ENCODE measurements at regions not wholly inside any gene's neighbourhood (a gene's known extent, or its start where the extent isn't known, plus 50 kb on each side); places are given as distances from the start of the nearest gene placed in this dataset.

DNA sequence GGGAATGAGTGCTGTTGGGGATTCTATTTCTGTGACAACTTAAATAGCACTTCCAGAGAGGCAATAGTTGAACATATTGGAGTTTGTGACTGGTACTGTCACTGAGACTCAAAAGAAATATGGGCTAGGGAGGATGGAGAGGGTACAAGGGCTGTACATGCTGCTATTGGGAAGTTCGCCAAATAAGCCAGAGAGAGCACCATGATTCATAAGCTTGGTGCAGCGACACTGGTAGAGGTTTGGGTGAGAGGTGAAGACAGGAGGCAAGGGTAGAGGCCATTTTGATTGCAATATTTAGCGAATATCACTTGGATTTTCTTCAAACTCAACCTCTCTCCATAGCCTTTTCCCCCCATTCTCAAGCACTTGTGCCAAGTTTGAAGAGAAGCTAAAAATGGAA lies 214.3 kb downstream of the OGFRL1 start:
- no peak overlapping the region for H3K27ac ChIP-seq
- TF ChIP-seq, protein P1, sequence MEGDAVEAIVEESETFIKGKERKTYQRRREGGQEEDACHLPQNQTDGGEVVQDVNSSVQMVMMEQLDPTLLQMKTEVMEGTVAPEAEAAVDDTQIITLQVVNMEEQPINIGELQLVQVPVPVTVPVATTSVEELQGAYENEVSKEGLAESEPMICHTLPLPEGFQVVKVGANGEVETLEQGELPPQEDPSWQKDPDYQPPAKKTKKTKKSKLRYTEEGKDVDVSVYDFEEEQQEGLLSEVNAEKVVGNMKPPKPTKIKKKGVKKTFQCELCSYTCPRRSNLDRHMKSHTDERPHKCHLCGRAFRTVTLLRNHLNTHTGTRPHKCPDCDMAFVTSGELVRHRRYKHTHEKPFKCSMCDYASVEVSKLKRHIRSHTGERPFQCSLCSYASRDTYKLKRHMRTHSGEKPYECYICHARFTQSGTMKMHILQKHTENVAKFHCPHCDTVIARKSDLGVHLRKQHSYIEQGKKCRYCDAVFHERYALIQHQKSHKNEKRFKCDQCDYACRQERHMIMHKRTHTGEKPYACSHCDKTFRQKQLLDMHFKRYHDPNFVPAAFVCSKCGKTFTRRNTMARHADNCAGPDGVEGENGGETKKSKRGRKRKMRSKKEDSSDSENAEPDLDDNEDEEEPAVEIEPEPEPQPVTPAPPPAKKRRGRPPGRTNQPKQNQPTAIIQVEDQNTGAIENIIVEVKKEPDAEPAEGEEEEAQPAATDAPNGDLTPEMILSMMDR (IDR thresholded peaks at IDR 0.05), result no peak
- no peak for TF ChIP-seq POLR2A (IDR thresholded peaks at IDR 0.05)
- no peak overlapping the region for H3K4me3 ChIP-seq
- intact Hi-C loops (cut with DNase I), result no loop called here
- WGBS, 2 donors, result 86 to 87% methylated on average over 3 of the region's 3 CpGs
- H3K9me3 ChIP-seq, result no peaks in the 10 kb centered on the region
- DNase-seq, result no peak
- no peaks in the 10 kb centered on the region for H3K4me1 ChIP-seq
- no peaks in the 10 kb centered on the region for H3K36me3 ChIP-seq
- no peaks in the 10 kb centered on the region for H3K27me3 ChIP-seq

DNA sequence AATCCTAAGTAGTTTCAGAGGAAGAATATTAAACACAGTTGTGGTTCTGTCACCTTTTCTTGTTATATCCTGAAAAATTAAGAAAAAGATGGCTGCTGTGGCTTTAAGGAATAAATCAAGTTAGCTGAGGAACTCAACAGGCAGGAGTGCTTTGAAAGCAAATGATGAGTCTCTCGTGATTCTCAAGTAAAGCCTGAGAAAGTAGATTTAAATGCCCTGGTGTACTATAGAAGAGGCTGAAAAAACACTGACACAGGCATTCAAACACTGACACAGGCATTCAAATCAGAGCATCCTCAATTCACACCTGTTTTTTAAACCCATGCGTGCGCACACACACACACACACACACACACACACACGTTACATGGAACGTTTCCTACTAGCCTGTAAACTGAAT lies 218.6 kb downstream of the OGFRL1 start:
- WGBS, 2 donors, result 67% methylated on average over 5 of the region's 5 CpGs
- Histone ChIP-seq H3K4me1 (peaks cover 0 to 10% (median 3%) of the 10 kb centered on the region in 3 donors), H3K27me3 (no peaks in the 10 kb centered on the region), H3K4me3 (no peak overlapping the region), H3K27ac (no peak overlapping the region), H3K9me3 (no peaks in the 10 kb centered on the region), H3K36me3 (no peaks in the 10 kb centered on the region)
- TF ChIP-seq, protein P1 (IDR thresholded peaks at IDR 0.05), result no peak
- no peak for TF ChIP-seq POLR2A (IDR thresholded peaks at IDR 0.05)
- intact Hi-C loops (cut with DNase I), result loop anchor here (5.0 kb wide), 1 partner anchor 120 kb away; no protein-coding TSS in a partner anchor
- DNase-seq, result no peak

DNA sequence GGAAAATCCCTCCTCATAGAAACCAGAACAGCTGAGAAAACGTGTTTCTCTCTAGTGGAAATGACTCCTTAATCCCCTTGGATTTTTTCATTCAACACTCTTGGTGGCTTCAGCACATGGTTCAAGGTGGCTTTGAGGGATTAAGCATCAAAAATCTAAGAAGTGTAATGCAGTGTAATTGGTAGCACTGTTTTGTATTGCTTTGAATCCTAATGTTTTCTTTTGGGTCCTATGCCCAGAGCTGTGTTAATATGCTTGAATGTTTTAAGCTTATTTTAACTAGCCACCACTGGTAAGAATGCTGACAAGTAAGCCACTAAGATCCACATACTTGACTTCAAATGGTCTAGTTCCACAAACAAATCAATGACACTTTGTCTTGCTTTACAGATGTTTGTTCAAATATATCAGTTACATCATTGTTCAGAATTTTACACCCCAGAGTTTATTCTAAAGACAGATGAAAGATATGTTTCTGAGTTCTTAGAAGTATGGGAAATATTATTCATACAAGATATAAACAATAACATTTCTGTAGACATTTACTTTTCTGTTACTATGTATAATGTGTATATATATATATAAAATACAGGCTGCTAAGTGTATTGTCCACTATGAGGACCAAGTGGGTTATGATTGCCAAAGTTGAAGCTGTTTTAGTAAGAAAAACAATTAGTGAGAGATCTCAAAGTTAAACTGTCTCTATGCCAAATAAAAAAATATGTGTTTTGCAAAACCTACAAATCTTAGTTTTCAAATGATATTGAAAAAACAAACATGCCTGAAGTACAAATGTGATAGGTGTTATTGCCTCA lies 220.8 kb downstream of the OGFRL1 start:
- no peak for TF ChIP-seq POLR2A (IDR thresholded peaks at IDR 0.05)
- TF ChIP-seq, protein P1 (IDR thresholded peaks at IDR 0.05), result no peak
- H3K9me3 ChIP-seq, result no peaks in the 10 kb centered on the region
- H3K27ac ChIP-seq, result peak overlapping the region in 3 of 4 donors; percentile 20 to 45 (median 43)
- no peaks in the 10 kb centered on the region for H3K27me3 ChIP-seq
- H3K4me3 ChIP-seq, result no peak overlapping the region
- H3K4me1 ChIP-seq, result peaks cover 0 to 10% (median 3%) of the 10 kb centered on the region in 3 donors
- 6 to 25% methylated on average over 1 of the region's 1 CpG for WGBS, 2 donors
- intact Hi-C loops (cut with DNase I), result loop anchor here (5.0 kb wide), 1 partner anchor 122 kb away; no protein-coding TSS in a partner anchor
- no peaks in the 10 kb centered on the region for H3K36me3 ChIP-seq
- DNase-seq, result no peak

DNA sequence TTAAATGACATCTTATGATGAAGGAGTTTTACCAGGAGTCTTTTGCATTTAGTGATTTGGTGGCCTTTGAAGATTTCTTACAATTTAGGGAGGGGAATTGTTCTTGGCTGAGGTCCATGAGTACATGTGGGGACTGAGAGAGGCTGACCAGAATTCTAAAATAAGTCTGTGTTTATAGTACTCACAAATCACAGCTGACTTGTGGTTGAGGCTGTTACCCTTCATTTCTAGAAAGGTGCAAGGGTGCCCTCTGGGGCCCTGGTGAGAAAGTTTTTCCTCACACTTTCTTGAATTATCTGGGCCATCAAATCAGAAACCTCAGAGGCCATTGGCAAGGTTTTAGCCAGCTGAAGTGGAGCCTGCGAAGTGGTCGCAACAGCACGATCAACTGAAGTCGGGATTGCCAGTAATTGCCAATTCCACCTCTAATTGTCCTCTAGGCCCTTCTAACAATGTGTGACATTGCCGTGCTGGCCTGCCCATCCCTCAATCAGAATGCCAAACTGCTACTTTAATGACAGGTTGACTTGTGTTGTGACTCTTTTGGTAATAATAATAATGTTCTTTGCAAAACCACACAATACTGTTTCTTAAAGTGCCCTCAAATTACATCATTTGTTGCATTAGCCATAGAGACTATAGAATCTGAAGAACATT lies 221.6 kb downstream of the OGFRL1 start:
- Histone ChIP-seq H3K4me1 (peaks cover 0 to 10% (median 3%) of the 10 kb centered on the region in 3 donors), H3K4me3 (no peak overlapping the region), H3K27ac (peak overlapping the region in 2 of 4 donors; percentile 20 to 43), H3K36me3 (no peaks in the 10 kb centered on the region), H3K9me3 (no peaks in the 10 kb centered on the region), H3K27me3 (no peaks in the 10 kb centered on the region)
- DNase-seq, result no peak
- 48 to 86% methylated on average over 2 to 5 of the region's 5 CpGs for WGBS, 2 donors
- TF ChIP-seq POLR2A (IDR thresholded peaks at IDR 0.05), result no peak
- TF ChIP-seq, protein P1 (IDR thresholded peaks at IDR 0.05), result peak in 5 of 6 experiments; percentile 37 to 56 (median 46)
- intact Hi-C loops (cut with DNase I), result no loop called here

DNA sequence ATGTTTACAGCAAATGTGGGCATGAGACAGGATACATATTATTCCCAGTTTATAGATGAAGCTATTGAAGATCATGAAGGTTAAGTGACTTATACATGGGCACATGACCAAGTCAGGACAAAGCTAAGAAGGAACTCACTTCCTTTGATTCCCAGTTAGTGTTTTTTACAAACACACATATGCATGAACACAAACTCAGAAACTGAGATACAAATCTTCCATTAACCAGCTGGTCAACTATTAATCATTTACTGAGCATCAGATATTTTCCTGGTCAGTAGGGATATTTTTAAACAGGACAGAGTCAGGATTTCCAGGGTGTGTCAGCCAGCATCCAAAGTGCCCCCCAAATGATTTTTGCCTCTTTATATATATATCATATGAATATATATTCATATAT lies 222.2 kb downstream of the OGFRL1 start:
- intact Hi-C loops (cut with DNase I), result no loop called here
- no peak overlapping the region for H3K27ac ChIP-seq
- no peak for DNase-seq
- no peaks in the 10 kb centered on the region for H3K36me3 ChIP-seq
- H3K4me3 ChIP-seq, result no peak overlapping the region
- H3K9me3 ChIP-seq, result no peaks in the 10 kb centered on the region
- H3K4me1 ChIP-seq, result peaks cover 0 to 10% (median 3%) of the 10 kb centered on the region in 3 donors
- no peak for TF ChIP-seq POLR2A (IDR thresholded peaks at IDR 0.05)
- TF ChIP-seq, protein P1 (IDR thresholded peaks at IDR 0.05), result no peak
- H3K27me3 ChIP-seq, result no peaks in the 10 kb centered on the region

All from esophagus squamous epithelium (tissue), 5 donors.